ENCODE measurements at regions not wholly inside any gene's neighbourhood (a gene's known extent, or its start where the extent isn't known, plus 50 kb on each side); places are given as distances from the start of the nearest gene placed in this dataset.

DNA sequence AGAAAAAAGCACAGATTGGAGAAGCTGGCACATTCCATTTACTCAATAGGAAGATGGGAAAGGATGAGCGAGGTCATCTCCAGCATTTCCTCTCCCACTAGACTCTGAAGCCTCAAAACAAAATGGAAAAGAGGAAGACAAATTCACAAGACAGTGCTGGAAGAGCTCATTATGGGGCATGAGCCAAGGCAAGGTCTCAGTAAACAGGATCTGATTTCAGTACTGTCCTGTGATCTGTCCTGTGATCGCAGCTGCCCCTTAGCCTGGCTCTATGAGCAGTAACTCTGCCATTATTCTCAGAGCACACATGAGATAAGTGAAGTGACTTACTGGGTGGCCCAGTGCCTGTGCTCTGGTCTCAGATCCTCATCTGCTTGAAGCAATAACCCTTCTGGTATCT, 68.1 kb upstream of the SLC4A11 start:
- peak overlapping the region; percentile 28 to 48; a peak in 2 of 6 replicates for H3K27ac ChIP-seq
- ATAC-seq (no peak), FAIRE-seq (no peak), DNase-seq (ENCODE audit: low read depth in 1 of 2, low spot score in 1 of 2) (no peak)
- ChIA-PET POLR2A (no interaction called here), CTCF (interaction anchor here (1.1 to 10.8 kb wide), 4 partner anchors 8 to 231 kb away, joined by 4 to 82 read pairs (median 8); no protein-coding TSS in a partner anchor)
- no peaks in the 10 kb centered on the region for H3K9me3 ChIP-seq
- H3K4me3 ChIP-seq = no peak overlapping the region
- no peak overlapping the region for H3K4me2 ChIP-seq
- TF ChIP-seq CHD4 (IDR thresholded peaks at IDR 0.05; ENCODE audit: borderline replicate concordance) = no peak
- no peak for TF ChIP-seq ZNF302 (CRISPR knock-in tag; IDR thresholded peaks at IDR 0.05)
- no peak for TF ChIP-seq RFX5 (IDR thresholded peaks at IDR 0.05)
- TF ChIP-seq RNF2 (IDR thresholded peaks at IDR 0.05; ENCODE audit: borderline replicate concordance, low read depth) = no peak
- no peak for TF ChIP-seq SMC3 (IDR thresholded peaks at IDR 0.05)
- WGBS (ENCODE audit: missing lambda C conversion rate) = 88% methylated on average over 2 of the region's 2 CpGs
- peaks cover 11% of the 10 kb centered on the region for H3K4me1 ChIP-seq

DNA sequence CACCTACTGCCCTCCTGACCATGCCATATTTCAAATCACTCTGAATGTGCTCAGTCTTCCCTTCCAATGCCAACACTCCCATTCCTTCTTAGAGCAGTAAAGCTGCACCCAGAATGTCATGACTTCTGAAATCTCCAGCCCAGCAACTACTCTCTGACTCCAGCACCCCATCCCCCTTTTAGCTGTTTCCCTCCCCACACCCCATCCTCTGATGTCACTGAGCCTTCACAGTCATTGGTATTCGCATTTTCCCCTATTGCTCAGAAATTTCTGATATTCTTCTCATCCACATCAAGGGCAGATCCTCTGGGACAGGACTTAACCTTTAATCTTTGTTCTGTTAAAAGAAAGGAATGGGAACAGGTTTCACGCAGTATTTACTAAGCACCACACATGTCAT, 67.1 kb upstream of the SLC4A11 start:
- Histone ChIP-seq H3K4me2 (no peak overlapping the region), H3K27ac (no peak overlapping the region), H3K4me1 (peaks cover 10% of the 10 kb centered on the region; the same call in 1 of the 3 replicates), H3K4me3 (no peak overlapping the region), H3K9me3 (no peaks in the 10 kb centered on the region)
- TF ChIP-seq EHMT2 (IDR thresholded peaks at IDR 0.05; ENCODE audit: low read depth) (no peak), TP53 (CRISPR knock-in tag; IDR thresholded peaks at IDR 0.05) (no peak), HOXA7 (CRISPR knock-in tag; IDR thresholded peaks at IDR 0.05) (no peak), NR3C1 (IDR thresholded peaks at IDR 0.05) (no peak)
- ChIA-PET CTCF (interaction anchor here (2.0 to 10.8 kb wide), 4 partner anchors 9 to 252 kb away, joined by 4 to 82 read pairs (median 10); no protein-coding TSS in a partner anchor), POLR2A (interaction anchor here (0.8 kb wide), 1 partner anchor 11 kb away, joined by 3 read pairs; no protein-coding TSS in a partner anchor)
- ATAC-seq (no peak), DNase-seq (ENCODE audit: low read depth in 1 of 2, low spot score in 1 of 2) (no peak), FAIRE-seq (peak; percentile 43)
- 91% methylated on average over 2 of the region's 2 CpGs for WGBS (ENCODE audit: missing lambda C conversion rate)

DNA sequence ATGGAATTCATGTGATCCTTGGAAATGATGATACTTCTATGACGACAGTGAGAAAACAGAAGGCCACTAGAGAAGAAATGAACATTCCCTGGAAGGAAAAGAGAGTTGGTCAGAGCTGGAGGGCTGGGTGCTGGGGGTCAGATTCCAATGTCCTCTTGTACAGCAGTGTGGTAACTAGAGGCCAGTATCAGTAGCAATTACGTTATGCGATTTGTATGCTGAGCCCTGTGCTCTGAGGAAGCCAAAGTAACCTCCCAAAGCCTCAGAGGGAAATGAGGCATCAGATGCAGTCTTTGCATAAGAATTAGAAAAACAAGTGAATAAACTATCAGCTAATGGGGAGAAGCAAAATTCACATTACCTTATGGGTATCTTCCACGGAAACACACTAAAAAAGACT, 65.5 kb upstream of the SLC4A11 start:
- no peak for FAIRE-seq
- H3K4me2 ChIP-seq = no peak overlapping the region
- no peak overlapping the region for H3K4me3 ChIP-seq
- H3K27ac ChIP-seq = no peak overlapping the region
- no peak for ATAC-seq
- no peak for DNase-seq (ENCODE audit: low read depth in 1 of 2, low spot score in 1 of 2)
- peaks cover 10% of the 10 kb centered on the region; the same call in 1 of the 3 replicates for H3K4me1 ChIP-seq
- WGBS (ENCODE audit: missing lambda C conversion rate) = 92% methylated on average over 4 of the region's 4 CpGs
- POLR2A ChIA-PET = no interaction called here
- no peaks in the 10 kb centered on the region for H3K9me3 ChIP-seq
- CTCF ChIA-PET = interaction anchor here (0.6 to 10.8 kb wide), 6 partner anchors 11 to 251 kb away, joined by 3 to 82 read pairs (median 5); no protein-coding TSS in a partner anchor
- TF ChIP-seq RAD21 (conservative IDR thresholded peaks at IDR 0.05 in 1 of 2, IDR thresholded peaks at IDR 0.05 in 1 of 2) (no peak), FOXS1 (CRISPR knock-in tag; IDR thresholded peaks at IDR 0.05) (no peak), BHLHE40 (IDR thresholded peaks at IDR 0.05; ENCODE audit: low read depth, low read length) (no peak), SMC3 (IDR thresholded peaks at IDR 0.05) (no peak), CHD4 (IDR thresholded peaks at IDR 0.05; ENCODE audit: borderline replicate concordance) (no peak), ZNF302 (CRISPR knock-in tag; IDR thresholded peaks at IDR 0.05) (no peak), KDM5A (IDR thresholded peaks at IDR 0.05) (no peak)
- TF ChIP-seq, protein P1, sequence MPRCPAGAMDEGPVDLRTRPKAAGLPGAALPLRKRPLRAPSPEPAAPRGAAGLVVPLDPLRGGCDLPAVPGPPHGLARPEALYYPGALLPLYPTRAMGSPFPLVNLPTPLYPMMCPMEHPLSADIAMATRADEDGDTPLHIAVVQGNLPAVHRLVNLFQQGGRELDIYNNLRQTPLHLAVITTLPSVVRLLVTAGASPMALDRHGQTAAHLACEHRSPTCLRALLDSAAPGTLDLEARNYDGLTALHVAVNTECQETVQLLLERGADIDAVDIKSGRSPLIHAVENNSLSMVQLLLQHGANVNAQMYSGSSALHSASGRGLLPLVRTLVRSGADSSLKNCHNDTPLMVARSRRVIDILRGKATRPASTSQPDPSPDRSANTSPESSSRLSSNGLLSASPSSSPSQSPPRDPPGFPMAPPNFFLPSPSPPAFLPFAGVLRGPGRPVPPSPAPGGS (IDR thresholded peaks at IDR 0.05) = no peak
- TF ChIP-seq, protein P2, sequence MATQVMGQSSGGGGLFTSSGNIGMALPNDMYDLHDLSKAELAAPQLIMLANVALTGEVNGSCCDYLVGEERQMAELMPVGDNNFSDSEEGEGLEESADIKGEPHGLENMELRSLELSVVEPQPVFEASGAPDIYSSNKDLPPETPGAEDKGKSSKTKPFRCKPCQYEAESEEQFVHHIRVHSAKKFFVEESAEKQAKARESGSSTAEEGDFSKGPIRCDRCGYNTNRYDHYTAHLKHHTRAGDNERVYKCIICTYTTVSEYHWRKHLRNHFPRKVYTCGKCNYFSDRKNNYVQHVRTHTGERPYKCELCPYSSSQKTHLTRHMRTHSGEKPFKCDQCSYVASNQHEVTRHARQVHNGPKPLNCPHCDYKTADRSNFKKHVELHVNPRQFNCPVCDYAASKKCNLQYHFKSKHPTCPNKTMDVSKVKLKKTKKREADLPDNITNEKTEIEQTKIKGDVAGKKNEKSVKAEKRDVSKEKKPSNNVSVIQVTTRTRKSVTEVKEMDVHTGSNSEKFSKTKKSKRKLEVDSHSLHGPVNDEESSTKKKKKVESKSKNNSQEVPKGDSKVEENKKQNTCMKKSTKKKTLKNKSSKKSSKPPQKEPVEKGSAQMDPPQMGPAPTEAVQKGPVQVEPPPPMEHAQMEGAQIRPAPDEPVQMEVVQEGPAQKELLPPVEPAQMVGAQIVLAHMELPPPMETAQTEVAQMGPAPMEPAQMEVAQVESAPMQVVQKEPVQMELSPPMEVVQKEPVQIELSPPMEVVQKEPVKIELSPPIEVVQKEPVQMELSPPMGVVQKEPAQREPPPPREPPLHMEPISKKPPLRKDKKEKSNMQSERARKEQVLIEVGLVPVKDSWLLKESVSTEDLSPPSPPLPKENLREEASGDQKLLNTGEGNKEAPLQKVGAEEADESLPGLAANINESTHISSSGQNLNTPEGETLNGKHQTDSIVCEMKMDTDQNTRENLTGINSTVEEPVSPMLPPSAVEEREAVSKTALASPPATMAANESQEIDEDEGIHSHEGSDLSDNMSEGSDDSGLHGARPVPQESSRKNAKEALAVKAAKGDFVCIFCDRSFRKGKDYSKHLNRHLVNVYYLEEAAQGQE (IDR thresholded peaks at IDR 0.05) = no peak

DNA sequence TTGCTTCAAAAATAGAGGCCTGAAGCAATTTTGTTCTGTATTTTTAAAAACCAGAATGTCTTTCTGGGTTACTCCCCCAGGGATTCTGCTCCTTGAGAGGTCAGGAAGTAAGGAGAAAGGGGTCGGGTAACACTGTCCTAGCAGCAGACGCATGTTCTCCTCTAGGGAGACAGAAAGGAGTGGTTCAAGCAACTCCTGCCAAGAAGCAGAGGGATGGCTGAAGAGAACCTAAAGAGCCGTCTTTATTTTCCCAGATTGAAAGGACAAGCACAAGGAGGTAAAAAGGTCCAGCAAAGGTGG, 58.0 kb upstream of the SLC4A11 start:
- no peaks in the 10 kb centered on the region for H3K9me3 ChIP-seq
- ATAC-seq (no peak), FAIRE-seq (no peak), DNase-seq (ENCODE audit: low read depth in 1 of 2, low spot score in 1 of 2) (no peak)
- no peak for TF ChIP-seq HOXB5 (CRISPR knock-in tag; IDR thresholded peaks at IDR 0.05)
- TF ChIP-seq SREBF2 (IDR thresholded peaks at IDR 0.05) = no peak
- no peak for TF ChIP-seq CEBPB (IDR thresholded peaks at IDR 0.05)
- no peak for TF ChIP-seq HDAC2 (IDR thresholded peaks at IDR 0.05)
- TF ChIP-seq, protein P3, sequence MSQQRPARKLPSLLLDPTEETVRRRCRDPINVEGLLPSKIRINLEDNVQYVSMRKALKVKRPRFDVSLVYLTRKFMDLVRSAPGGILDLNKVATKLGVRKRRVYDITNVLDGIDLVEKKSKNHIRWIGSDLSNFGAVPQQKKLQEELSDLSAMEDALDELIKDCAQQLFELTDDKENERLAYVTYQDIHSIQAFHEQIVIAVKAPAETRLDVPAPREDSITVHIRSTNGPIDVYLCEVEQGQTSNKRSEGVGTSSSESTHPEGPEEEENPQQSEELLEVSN (IDR thresholded peaks at IDR 0.05; ENCODE audit: borderline replicate concordance, low read depth) = no peak
- no peak for TF ChIP-seq EP300 (IDR thresholded peaks at IDR 0.05)
- TF ChIP-seq MAZ (IDR thresholded peaks at IDR 0.05; ENCODE audit: borderline replicate concordance, low read depth, low read length) = no peak
- no peak for TF ChIP-seq KDM1A (IDR thresholded peaks at IDR 0.05; ENCODE audit: low read depth)
- no peak for TF ChIP-seq NR3C1 (IDR thresholded peaks at IDR 0.05)
- TF ChIP-seq POLR2A (IDR thresholded peaks at IDR 0.05; ENCODE audit: low read length) = no peak
- TF ChIP-seq NPAS2 (CRISPR knock-in tag; IDR thresholded peaks at IDR 0.05; ENCODE audit: borderline replicate concordance) = no peak
- POLR2A ChIA-PET = no interaction called here
- H3K4me3 ChIP-seq = no peak overlapping the region
- CTCF ChIA-PET = interaction anchor here (0.8 to 10.8 kb wide), 3 partner anchors 11 to 29 kb away, joined by 3 to 82 read pairs (median 3); no protein-coding TSS in a partner anchor
- no peaks in the 10 kb centered on the region for H3K4me1 ChIP-seq
- H3K27ac ChIP-seq = no peak overlapping the region
- H3K4me2 ChIP-seq = no peak overlapping the region
- 87% methylated on average over 3 of the region's 3 CpGs for WGBS (ENCODE audit: missing lambda C conversion rate)

Measured in A549 (cell line).